Lung (tissue), 11 donors: ENCODE measurements at regions not wholly inside any gene's neighbourhood (a gene's known extent, or its start where the extent isn't known, plus 50 kb on each side); places are given as distances from the start of the nearest gene placed in this dataset.
A peak's percentile ranks its signal among the peaks of the same experiment; 100 is the strongest.

Experiments used
- ATAC-seq: fragments of 200-7000 bp; cut with Tn5 transposase; one replicate; pipeline ENCODE4 v1.9.1; 2020; ENCODE audit warnings: moderate number of reproducible peaks; ENCODE audit not compliant: insufficient read depth, low FRiP score
- DNase-seq, 3 donors: peaks; one replicate each; pipeline ENCODE4 v3.0.0-alpha.2; 2013 to 2017
- H3K27ac ChIP-seq, 2 donors: one replicate each; pipeline ENCODE4 v1.5.1; 2013; ENCODE audit warnings: mild to moderate bottlenecking in 2 of 2, moderate library complexity in 2 of 2, control low read depth in 1 of 2, inconsistent platforms in 1 of 2, low read depth in 1 of 2, low read length in 1 of 2
- H3K27me3 ChIP-seq, 3 donors: one replicate each; pipeline ENCODE4 v1.5.1; 2013; ENCODE audit warnings: low read length in 2 of 3; ENCODE audit not compliant: control insufficient read depth in 3 of 3, insufficient read depth in 3 of 3
- H3K36me3 ChIP-seq, 4 donors: one replicate each; pipeline ENCODE4 v1.5.1; 2013; ENCODE audit warnings: low read length in 4 of 4, mild to moderate bottlenecking in 1 of 4, moderate library complexity in 1 of 4; ENCODE audit not compliant: control insufficient read depth in 4 of 4, insufficient read depth in 4 of 4
- H3K4me1 ChIP-seq, 5 donors: one replicate each; pipeline ENCODE4 v1.5.1; 2013; ENCODE audit warnings: low read length in 5 of 5, mild to moderate bottlenecking in 2 of 5, moderate library complexity in 1 of 5; ENCODE audit not compliant: control insufficient read depth in 5 of 5, insufficient read depth in 5 of 5
- H3K4me3 ChIP-seq: one replicate; pipeline ENCODE4 v1.5.1; 2013; ENCODE audit warnings: mild to moderate bottlenecking, control low read depth, moderate library complexity
- H3K9ac ChIP-seq, 2 donors: one replicate each; pipeline ENCODE4 v1.5.1; 2013; ENCODE audit warnings: low read length in 2 of 2, control low read depth in 1 of 2; ENCODE audit not compliant: insufficient read depth in 1 of 2
- H3K9me3 ChIP-seq, 4 donors: one replicate each; pipeline ENCODE4 v1.5.1; 2013; ENCODE audit warnings: low read length in 3 of 4, mild to moderate bottlenecking in 1 of 4, moderate library complexity in 1 of 4; ENCODE audit not compliant: control insufficient read depth in 4 of 4, insufficient read depth in 3 of 4
- WGBS, 2 donors: extraction: QIAGEN DNeasy Blood & Tissue Kit; methylation state at CpG; one replicate each; pipeline ENCODE4 v1.1.7; 2013; 5-methylcytosine and 5-hydroxymethylcytosine counted together
- TF ChIP-seq, protein P1 (sequence below): IDR thresholded peaks from 2 replicates; pipeline ENCODE4 v1.5.1; 2012; ENCODE audit warnings: mild to moderate bottlenecking; ENCODE audit errors: control extremely low read depth, extremely low read depth
- donor health status: control.
- donor health status: control.
- donor health status: Bipolar disorder and iron deficiency.
- donor health status: healthy.
- donor health status: DM: yes; HTN: yes; CAD: no.

- TF ChIP-seq, protein P1, sequence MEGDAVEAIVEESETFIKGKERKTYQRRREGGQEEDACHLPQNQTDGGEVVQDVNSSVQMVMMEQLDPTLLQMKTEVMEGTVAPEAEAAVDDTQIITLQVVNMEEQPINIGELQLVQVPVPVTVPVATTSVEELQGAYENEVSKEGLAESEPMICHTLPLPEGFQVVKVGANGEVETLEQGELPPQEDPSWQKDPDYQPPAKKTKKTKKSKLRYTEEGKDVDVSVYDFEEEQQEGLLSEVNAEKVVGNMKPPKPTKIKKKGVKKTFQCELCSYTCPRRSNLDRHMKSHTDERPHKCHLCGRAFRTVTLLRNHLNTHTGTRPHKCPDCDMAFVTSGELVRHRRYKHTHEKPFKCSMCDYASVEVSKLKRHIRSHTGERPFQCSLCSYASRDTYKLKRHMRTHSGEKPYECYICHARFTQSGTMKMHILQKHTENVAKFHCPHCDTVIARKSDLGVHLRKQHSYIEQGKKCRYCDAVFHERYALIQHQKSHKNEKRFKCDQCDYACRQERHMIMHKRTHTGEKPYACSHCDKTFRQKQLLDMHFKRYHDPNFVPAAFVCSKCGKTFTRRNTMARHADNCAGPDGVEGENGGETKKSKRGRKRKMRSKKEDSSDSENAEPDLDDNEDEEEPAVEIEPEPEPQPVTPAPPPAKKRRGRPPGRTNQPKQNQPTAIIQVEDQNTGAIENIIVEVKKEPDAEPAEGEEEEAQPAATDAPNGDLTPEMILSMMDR = no peak
- H3K4me3 ChIP-seq = no peak overlapping the region
- ATAC-seq (no peak), DNase-seq (no peak)
- no peak overlapping the region for H3K9ac ChIP-seq
- no peaks in the 10 kb centered on the region for H3K9me3 ChIP-seq
- no peak overlapping the region for H3K27ac ChIP-seq
- no peaks in the 10 kb centered on the region for H3K27me3 ChIP-seq
- no peaks in the 10 kb centered on the region for H3K36me3 ChIP-seq
- peaks cover 0 to 9% (median 0%) of the 10 kb centered on the region in 5 donors for H3K4me1 ChIP-seq
These were observed 272.6 kb upstream of the HAND2 start for GRCh38 chr4:173802662-173803022.

DNA sequence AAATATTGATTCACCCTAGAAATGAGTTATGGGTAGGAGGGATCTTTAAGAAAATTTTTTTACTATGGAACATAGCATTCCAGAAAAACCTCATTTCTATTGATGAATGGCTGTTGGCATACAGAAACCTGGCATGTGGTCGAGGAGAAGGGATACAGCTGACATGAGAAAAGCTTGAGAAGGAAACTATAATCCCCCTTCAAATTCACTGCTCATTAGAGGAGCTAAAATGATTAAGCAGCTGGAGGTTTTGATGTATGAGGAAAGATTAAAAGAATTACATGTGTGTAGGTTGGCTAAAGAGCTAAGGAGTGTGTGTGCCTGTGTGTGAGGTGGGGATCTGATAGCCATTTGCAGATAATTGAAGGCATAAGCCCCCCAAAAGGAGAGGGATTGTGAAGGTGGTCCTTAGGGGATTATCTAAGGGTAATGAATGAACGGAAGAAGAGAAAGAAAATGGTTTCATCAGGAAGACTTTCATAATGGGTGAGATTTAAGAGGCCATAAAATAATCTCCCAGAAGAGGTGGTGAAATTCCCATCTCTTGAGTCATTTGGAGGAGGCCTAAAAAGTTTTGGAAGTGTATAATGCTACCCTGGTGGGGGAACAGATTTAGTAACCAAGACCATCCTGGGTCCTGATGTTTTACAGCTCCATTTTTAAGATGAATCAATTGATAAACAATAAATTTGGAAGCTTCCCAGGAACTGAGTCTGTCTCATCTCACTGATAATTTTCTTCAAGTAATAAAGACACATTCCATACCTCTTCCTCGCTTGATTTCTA lies 272.0 kb upstream of the HAND2 start:
- no peak overlapping the region for H3K4me3 ChIP-seq
- no peaks in the 10 kb centered on the region for H3K9me3 ChIP-seq
- peaks cover 0 to 6% (median 0%) of the 10 kb centered on the region in 5 donors for H3K4me1 ChIP-seq
- WGBS, 2 donors = 57 to 65% methylated on average over 3 of the region's 3 CpGs
- no peak overlapping the region for H3K27ac ChIP-seq
- ATAC-seq (no peak), DNase-seq (peak in 2 of 3 donors; percentile 14 to 26)
- no peaks in the 10 kb centered on the region for H3K27me3 ChIP-seq
- no peak overlapping the region for H3K9ac ChIP-seq
- TF ChIP-seq, protein P1 = no peak
- H3K36me3 ChIP-seq = no peaks in the 10 kb centered on the region

DNA sequence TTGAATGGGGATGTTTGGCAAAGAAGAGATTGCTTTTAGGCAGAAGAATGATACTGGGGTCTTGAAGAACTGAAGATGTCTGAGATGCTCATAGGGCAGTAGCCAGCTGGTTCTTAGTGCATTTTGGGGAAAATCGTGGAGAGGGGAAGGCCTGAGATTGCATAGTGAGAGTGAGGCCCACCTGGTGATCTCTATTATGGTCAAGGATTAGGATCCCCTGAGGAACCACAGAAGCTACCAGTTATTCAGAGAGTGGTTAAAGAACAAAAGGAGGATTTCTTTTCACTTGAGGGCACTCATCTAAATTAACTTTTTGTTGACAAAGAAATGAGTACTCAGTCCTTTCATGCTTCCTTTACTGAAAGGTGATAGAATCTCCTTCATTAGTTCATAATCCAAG lies 271.3 kb upstream of the HAND2 start:
- TF ChIP-seq, protein P1 = no peak
- Histone ChIP-seq H3K27ac (no peak overlapping the region), H3K4me3 (no peak overlapping the region), H3K9me3 (no peaks in the 10 kb centered on the region), H3K36me3 (no peaks in the 10 kb centered on the region), H3K27me3 (no peaks in the 10 kb centered on the region), H3K4me1 (peaks cover 0 to 5% (median 0%) of the 10 kb centered on the region in 5 donors), H3K9ac (no peak overlapping the region)
- DNase-seq (no peak), ATAC-seq (no peak)
- 23 to 41% methylated on average over 1 of the region's 1 CpG for WGBS, 2 donors

GRCh38 chr4:173797296-173797695 lies 267.3 kb upstream of the HAND2 start:
- Histone ChIP-seq H3K27me3 (no peaks in the 10 kb centered on the region), H3K4me1 (peaks cover 0 to 5% (median 0%) of the 10 kb centered on the region in 5 donors), H3K9me3 (no peaks in the 10 kb centered on the region), H3K9ac (no peak overlapping the region), H3K36me3 (no peaks in the 10 kb centered on the region), H3K27ac (no peak overlapping the region), H3K4me3 (no peak overlapping the region)
- WGBS, 2 donors = 79 to 87% methylated on average over 1 of the region's 1 CpG
- ATAC-seq = no peak
- DNase-seq = no peak
- TF ChIP-seq, protein P1 = no peak
